Calu3 (cell line): ENCODE measurements at regions not wholly inside any gene's neighbourhood (a gene's known extent, or its start where the extent isn't known, plus 50 kb on each side); places are given as distances from the start of the nearest gene placed in this dataset.

ENCODE experiments used
- BruUV-seq: library from RNA; stranded (reverse); fragments of 400-500 nt; replicated peaks from 2 replicates; lab custom pipeline; 2021; lab: Mats Ljungman, UMichigan
- CTCF ChIA-PET: fragments of 300-600 bp; sonication (Branson Sonifier 250); formaldehyde crosslinking; loops from one replicate; lab custom pipeline; 2022; ENCODE audit warnings: antibody characterized with exemption; lab: Charles Lee
- DNase-seq: peaks from one replicate; pipeline ENCODE4 v3.0.0; 2022
- H3K27ac Mint-ChIP-seq: one replicate; pipeline ENCODE4 v1.8.0; 2022; ENCODE audit warnings: mixed read lengths; ENCODE audit not compliant: unreplicated experiment
- H3K27me3 Mint-ChIP-seq: one replicate; pipeline ENCODE4 v1.8.0; 2022; ENCODE audit warnings: mixed read lengths; ENCODE audit not compliant: unreplicated experiment
- H3K36me3 Mint-ChIP-seq: one replicate; pipeline ENCODE4 v1.8.0; 2022; ENCODE audit warnings: mild to moderate bottlenecking, moderate library complexity, mixed read lengths; ENCODE audit not compliant: insufficient read depth, unreplicated experiment
- H3K4me1 Mint-ChIP-seq: one replicate; pipeline ENCODE4 v1.8.0; 2022; ENCODE audit warnings: mild to moderate bottlenecking, low read depth, mixed read lengths; ENCODE audit not compliant: unreplicated experiment
- H3K4me3 Mint-ChIP-seq: one replicate; pipeline ENCODE4 v1.8.0; 2022; ENCODE audit warnings: mild to moderate bottlenecking, low read depth, moderate library complexity, mixed read lengths; ENCODE audit not compliant: unreplicated experiment
- H3K9me3 Mint-ChIP-seq: one replicate; pipeline ENCODE4 v1.8.0; 2022; ENCODE audit warnings: low read depth, mixed read lengths; ENCODE audit not compliant: unreplicated experiment
- CTCF ChIP-seq: fragments of 200-600 bp; IDR thresholded peaks from one replicate; pipeline ENCODE4 v1.8.0; 2022; ENCODE audit warnings: antibody characterized with exemption; ENCODE audit not compliant: unreplicated experiment
- intact Hi-C: fragments of 100-400 bp; cut with micrococcal nuclease; formaldehyde crosslinking; loops from one replicate; pipeline ENCODE4 v1.10.0; 2022; ENCODE audit not compliant: unreplicated experiment

GRCh38 chr13:86541461-86541860 is 742.2 kb upstream of the SLITRK6 start:
- intact Hi-C loops = no loop called here
- Mint-ChIP-seq H3K9me3 (no peaks in the 10 kb centered on the region), H3K27ac (no peak overlapping the region), H3K27me3 (no peaks in the 10 kb centered on the region), H3K36me3 (no peaks in the 10 kb centered on the region), H3K4me1 (no peaks in the 10 kb centered on the region), H3K4me3 (no peak overlapping the region)
- CTCF ChIA-PET = no interaction called here
- BruUV-seq = no TSS peak
- DNase-seq = no peak
- TF ChIP-seq CTCF = no peak

DNA sequence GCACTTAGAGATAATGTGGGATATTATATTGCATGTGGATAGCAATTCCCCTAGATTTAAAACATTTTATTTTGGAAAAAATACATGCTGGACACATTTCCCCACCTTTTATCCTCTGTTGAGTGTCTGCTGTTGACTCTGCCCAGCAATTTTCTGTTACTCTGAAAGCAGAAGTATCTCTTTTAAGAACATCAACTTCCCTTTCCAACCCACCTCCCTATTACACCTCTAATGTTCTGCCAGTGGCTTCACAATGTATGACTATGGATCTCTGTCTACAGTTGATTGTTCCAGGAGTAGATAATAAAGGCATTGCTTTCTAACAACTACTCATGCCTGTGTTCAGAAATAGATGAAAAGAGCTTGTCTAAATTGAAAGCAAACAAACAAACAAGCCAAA is 754.8 kb upstream of the SLITRK6 start:
- no peaks in the 10 kb centered on the region for H3K27me3 Mint-ChIP-seq
- H3K27ac Mint-ChIP-seq = no peak overlapping the region
- no peaks in the 10 kb centered on the region for H3K36me3 Mint-ChIP-seq
- intact Hi-C loops = no loop called here
- BruUV-seq = no TSS peak
- TF ChIP-seq CTCF = no peak
- no peak for DNase-seq
- no peaks in the 10 kb centered on the region for H3K4me1 Mint-ChIP-seq
- CTCF ChIA-PET = no interaction called here
- H3K9me3 Mint-ChIP-seq = peaks cover 3% of the 10 kb centered on the region
- no peak overlapping the region for H3K4me3 Mint-ChIP-seq

GRCh38 chr13:86559901-86560300 is 760.7 kb upstream of the SLITRK6 start:
- Mint-ChIP-seq H3K4me3 (no peak overlapping the region), H3K27me3 (no peaks in the 10 kb centered on the region), H3K36me3 (no peaks in the 10 kb centered on the region), H3K9me3 (peaks cover 2% of the 10 kb centered on the region), H3K27ac (no peak overlapping the region), H3K4me1 (no peaks in the 10 kb centered on the region)
- CTCF ChIA-PET = no interaction called here
- intact Hi-C loops = no loop called here
- no peak for TF ChIP-seq CTCF
- DNase-seq = no peak
- BruUV-seq = no TSS peak

DNA sequence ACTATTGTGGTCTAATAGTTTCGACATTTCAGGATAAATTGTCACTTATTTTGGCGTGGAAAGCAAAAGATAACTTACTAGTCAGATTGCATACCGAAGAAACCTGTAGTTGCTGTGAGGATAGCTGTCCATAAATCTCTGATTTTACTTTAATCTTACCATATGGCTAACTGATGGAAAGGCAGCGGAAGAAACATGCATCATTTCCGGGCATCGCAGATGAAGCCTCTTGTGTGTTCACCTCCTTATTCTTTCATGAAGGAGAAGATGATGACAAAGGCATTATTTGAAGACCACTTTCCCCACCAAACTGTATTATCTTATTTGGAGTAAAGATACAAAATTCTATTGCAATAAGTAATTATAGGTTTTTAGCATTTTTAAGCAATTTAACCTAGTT is 763.6 kb upstream of the SLITRK6 start:
- no TSS peak for BruUV-seq
- CTCF ChIA-PET = no interaction called here
- H3K4me3 Mint-ChIP-seq = no peak overlapping the region

More for the DNA sequence above, 763.6 kb upstream of the SLITRK6 start:
- Mint-ChIP-seq H3K4me1 (no peaks in the 10 kb centered on the region), H3K27me3 (no peaks in the 10 kb centered on the region), H3K27ac (no peak overlapping the region), H3K36me3 (no peaks in the 10 kb centered on the region), H3K9me3 (peaks cover 2% of the 10 kb centered on the region)
- DNase-seq = no peak
- intact Hi-C loops = no loop called here
- TF ChIP-seq CTCF = no peak
